GM19324 (cell line): ENCODE measurements at regions not wholly inside any gene's neighbourhood (a gene's known extent, or its start where the extent isn't known, plus 50 kb on each side); places are given as distances from the start of the nearest gene placed in this dataset.
"Not testable (repeated sequence)": the region's sequence is repeated elsewhere in the genome, so short reads cannot be mapped to it uniquely, and the experiment has no call there.

Experiments used
- ATAC-seq: cut with Tn5 transposase; IDR thresholded peaks from one replicate; pipeline ENCODE4 v1.9.1; 2021; ENCODE audit warnings: mild to moderate bottlenecking, moderate library complexity; ENCODE audit not compliant: unreplicated experiment, low FRiP score

GRCh38 chr17:20633268-20634059 lies 53.9 kb downstream of the CDRT15L2 start:
- ATAC-seq: not testable (repeated sequence)

DNA sequence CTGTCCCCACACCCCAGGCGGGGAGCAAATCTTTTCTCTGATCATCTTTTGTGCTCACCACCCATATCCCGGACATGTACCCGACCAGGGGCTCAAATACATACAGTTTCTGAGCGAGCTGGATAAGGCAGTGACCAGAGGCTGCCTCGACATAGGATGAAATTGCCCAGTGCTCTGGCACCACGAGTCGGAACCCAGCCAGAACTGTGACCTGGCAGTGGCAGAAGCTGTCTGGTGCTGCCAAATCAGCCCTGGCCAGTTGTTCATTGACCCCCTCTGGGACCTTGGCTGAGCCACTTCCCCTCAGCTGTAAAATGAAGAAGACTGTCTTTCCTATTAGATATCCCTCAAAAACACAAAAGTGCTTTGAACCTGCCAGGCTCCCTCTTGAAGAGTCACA lies 60.6 kb downstream of the CDRT15L2 start:
- not testable (repeated sequence) for ATAC-seq

GRCh38 chr17:20646661-20647272 lies 67.2 kb downstream of the CDRT15L2 start:
- not testable (repeated sequence) for ATAC-seq

- peak; percentile 68 for ATAC-seq
Observed at GRCh38 chr17:20649097-20649767, 69.7 kb downstream of the CDRT15L2 start.

- not testable (repeated sequence) for ATAC-seq
Observed at GRCh38 chr17:20651022-20651421, 71.5 kb downstream of the CDRT15L2 start.

DNA sequence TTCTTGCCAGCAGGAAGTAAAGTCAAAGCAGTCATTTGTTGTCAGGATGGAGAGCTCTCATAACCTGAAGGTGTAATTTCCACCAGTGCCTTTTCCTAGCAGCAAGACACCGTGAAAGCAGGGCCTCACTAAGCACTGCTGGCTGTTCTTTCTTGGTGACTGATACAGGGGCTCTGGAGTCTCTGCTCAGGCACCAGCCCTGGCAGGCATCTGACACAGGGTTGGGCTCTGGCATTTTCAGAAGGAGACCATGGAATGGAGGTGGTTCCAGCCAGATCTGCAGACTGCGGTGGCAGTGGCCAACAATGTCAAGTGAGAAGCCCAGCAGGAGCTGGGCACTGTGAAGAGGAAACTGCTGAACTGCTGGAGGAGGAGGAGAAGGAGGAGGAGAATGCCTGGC lies 72.2 kb downstream of the CDRT15L2 start:
- ATAC-seq: not testable (repeated sequence)

DNA sequence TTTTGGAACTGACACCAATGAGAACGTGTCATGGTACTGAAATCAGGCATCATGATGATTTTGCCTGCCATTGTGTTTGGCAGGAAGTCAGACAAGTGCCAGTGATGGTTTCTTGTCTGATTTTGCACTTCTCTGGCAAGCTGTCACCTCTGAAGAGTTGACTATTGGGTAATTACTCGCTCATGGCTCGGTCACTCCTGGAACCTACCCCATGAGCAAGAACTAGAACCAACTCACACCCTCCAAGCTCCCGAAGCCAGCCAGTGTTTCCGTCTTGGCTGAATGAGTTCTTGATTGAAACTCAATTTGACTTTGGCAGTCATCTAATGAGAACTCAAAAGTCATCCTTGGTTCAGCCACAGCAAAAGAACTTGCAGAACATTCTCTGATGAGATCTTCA lies 73.9 kb downstream of the CDRT15L2 start:
- ATAC-seq: not testable (repeated sequence)

GRCh38 chr17:20654114-20654513 lies 74.6 kb downstream of the CDRT15L2 start:
- not testable (repeated sequence) for ATAC-seq

DNA sequence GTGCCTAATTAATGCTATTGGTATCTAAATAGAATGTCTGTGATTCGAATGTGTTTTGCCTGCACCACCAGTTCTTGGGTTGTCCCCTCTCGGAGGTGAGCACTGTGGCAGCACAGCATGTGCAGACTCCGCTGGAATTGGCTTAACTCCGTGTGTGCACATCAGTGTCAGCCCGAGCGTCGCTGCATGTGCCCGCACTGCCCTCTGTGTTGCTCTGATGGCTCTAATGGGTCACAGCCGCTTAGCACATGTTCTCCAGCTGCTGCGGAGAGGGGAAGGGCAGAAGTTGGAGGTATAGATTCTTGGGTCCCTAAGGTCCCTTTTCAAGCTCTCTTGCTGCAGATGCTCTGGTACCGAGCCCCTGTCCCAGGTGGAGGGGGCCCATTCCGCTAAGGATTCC lies 75.1 kb downstream of the CDRT15L2 start:
- ATAC-seq: not testable (repeated sequence)

GRCh38 chr17:20665103-20665955 lies 85.8 kb downstream of the CDRT15L2 start:
- not testable (repeated sequence) for ATAC-seq

DNA sequence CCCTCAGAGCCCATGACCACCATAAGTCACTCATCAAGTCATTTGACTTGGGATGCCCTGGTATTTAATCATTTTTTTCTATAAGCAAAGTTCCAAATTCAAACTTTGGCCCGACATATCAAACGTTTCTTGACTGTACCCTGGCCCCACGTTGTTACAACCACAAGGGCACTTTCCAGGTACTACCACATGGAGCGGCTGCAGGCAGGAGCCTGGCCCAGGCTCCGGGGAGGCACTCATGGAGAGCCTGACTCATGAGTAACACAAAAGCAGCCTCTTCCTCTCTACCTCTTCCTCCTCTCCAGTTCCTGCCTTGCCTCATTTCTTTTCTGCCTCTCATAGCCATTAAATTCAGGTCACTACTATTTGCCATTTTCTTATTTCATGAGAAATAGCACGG lies 87.2 kb downstream of the CDRT15L2 start:
- ATAC-seq: not testable (repeated sequence)

- ATAC-seq: not testable (repeated sequence)
Observed at GRCh38 chr17:20667712-20668111, 88.2 kb downstream of the CDRT15L2 start.

DNA sequence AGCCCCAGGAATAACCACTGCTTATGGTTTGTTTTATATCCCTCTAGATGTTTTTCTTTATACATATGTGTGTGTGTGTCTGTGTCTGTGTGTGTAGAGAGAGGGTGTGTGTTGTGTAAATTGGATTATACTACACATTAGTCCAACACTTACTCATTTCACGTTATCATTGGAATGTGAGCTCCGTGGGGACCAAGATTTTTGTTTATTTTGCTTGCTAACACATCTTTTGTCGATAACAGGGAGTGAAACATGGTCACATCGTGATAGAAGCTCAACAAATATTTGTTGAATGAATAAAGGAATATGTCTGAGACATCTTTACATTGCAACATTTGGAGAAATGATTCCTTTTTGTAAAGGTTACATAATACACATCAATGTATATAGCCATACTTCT lies 88.8 kb downstream of the CDRT15L2 start:
- not testable (repeated sequence) for ATAC-seq

DNA sequence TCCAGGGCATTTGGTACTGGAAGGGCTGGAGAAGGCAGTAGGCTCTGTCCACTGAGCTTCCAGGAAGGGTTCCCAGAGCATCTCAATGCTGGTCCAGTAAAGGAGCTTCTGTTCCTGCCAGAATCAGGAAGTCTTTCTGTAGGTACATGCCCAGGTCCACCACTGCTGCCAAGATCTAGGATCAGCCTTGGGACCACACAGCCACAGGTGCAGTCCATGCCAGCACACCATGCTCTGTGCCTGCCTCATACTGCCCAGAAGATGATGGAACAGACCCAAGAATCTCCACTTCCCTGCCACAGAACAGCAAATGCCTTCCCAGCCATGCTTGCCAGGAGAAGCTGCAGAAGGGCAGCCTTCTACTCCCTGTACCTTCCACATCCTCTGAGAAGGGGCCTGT lies 89.3 kb downstream of the CDRT15L2 start:
- ATAC-seq: not testable (repeated sequence)

DNA sequence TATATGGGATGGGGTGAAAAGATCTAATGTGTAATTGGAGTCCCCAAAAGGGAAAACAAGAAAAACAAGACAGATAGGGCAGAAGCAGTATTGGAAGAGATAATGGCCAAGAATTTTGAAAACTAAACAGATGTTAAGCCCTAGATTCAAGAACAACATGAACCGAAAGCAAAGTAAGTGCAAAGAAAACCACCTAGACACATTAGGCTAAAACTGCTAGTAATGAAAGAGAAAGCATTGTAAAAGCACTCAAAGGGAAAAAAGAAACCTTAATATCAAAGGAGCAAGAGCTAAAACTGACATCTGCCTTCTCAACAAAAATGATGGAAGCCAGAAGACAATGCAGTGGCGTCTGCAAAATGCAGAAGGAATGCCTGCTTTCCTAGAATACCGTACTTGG lies 91.0 kb downstream of the CDRT15L2 start:
- peak; percentile 42 for ATAC-seq

- not testable (repeated sequence) for ATAC-seq
Observed at GRCh38 chr17:20674374-20674773, 94.8 kb downstream of the CDRT15L2 start.

DNA sequence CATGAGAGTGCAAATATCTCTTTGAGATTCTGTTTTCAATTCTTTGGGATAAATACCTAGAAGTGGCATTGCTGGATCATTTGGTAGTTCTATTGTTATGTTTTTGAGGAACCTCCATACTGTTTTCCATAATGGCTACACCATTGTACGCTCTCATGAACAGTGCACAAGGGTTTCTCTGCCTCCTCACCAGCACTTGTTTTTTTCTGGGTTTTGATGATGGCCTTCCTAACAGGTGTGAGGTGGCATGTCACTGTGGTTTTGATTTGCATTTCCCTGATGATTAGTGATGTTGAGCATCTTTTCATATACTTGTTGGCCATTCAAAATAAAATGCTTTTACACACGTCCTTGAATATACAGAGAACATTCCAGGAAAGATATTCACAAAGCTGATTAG lies 96.2 kb downstream of the CDRT15L2 start:
- ATAC-seq: peak; percentile 53

- ATAC-seq: not testable (repeated sequence)
Observed at GRCh38 chr17:20676656-20677055, 97.1 kb downstream of the CDRT15L2 start.

DNA sequence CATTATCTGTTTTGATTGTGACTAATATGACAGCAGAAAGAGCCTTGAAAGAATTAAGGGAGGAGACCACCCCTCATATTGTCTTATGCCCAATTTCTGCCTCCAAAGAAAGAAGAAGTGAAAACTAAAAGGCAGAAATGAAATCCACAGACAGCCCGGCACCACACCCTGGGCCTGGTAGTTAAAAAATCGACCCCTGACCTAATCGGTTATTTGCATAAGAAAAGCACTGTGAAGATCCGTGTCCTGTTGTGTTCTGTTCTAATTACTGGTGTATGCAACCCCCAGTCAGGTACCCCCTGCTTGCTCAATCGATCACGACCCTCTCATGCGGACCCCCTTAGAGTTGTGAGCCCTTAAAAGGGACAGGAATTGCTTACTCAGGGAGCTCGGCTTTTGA lies 97.9 kb downstream of the CDRT15L2 start:
- ATAC-seq: not testable (repeated sequence)

DNA sequence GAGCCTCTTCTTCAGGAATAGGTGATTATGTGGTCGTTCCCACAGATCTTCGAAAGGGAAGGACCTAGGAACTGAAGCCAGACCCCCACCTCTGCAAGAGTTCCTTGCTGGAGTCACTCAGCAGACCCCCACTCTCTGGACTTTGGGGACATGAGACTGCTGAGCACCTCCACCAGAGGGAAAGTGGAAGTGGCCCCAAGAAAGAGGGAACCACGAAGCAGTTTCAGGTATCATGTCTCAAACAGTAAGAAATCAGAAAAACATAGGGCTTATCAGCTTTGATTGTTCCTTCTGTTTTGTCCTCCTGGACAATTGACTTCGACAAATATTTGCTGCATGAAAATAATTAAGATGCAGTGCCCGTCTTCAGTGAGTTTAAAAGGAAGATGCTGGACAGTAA lies 98.9 kb downstream of the CDRT15L2 start:
- not testable (repeated sequence) for ATAC-seq
